GM19395 (cell line): ENCODE measurements at regions not wholly inside any gene's neighbourhood (a gene's known extent, or its start where the extent isn't known, plus 50 kb on each side); places are given as distances from the start of the nearest gene placed in this dataset.
"Not testable (repeated sequence)": the region's sequence is repeated elsewhere in the genome, so short reads cannot be mapped to it uniquely, and the experiment has no call there.

ENCODE experiments used
- ATAC-seq: cut with Tn5 transposase; IDR thresholded peaks from one replicate; pipeline ENCODE4 v1.9.1; 2021; ENCODE audit warnings: mild to moderate bottlenecking, moderate library complexity; ENCODE audit not compliant: unreplicated experiment

DNA sequence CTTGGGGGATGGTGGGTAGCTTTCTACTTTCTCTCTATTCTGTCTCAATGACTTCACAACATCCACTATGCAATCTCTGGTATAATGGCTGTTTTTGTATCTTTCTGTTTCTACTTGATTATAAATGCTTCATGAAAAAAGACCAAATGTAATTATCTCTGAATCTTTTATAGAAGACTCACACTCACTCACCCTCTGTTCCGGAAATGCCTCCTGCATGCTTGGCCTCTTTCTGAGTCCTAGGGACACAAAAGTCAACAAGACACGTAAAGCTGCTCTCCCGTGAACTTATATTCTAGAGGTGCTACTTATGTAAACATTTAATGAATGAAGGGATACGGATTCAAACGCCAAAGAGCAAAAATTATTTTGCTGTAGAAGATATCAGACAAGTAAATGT is 502.2 kb upstream of the SOX11 start:
- ATAC-seq, result no peak

DNA sequence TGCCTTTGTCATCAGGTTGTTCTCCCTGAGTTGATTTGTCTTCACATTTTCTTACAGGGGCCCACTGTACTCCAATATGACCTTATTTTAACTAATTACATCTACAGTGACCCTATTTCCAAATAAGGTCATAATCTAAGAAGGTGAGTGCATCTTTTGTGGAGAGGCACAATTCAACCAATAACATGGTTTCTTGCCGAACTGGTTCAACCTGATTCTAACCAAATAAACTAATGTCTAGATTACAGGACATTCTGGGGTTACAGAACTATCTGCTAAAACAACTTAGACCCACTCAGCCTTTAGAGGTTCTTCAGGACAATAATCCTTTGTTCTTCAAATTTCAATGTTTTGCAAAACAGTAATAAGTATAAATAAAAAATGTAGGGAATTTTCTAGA is 496.5 kb upstream of the SOX11 start:
- no peak for ATAC-seq

DNA sequence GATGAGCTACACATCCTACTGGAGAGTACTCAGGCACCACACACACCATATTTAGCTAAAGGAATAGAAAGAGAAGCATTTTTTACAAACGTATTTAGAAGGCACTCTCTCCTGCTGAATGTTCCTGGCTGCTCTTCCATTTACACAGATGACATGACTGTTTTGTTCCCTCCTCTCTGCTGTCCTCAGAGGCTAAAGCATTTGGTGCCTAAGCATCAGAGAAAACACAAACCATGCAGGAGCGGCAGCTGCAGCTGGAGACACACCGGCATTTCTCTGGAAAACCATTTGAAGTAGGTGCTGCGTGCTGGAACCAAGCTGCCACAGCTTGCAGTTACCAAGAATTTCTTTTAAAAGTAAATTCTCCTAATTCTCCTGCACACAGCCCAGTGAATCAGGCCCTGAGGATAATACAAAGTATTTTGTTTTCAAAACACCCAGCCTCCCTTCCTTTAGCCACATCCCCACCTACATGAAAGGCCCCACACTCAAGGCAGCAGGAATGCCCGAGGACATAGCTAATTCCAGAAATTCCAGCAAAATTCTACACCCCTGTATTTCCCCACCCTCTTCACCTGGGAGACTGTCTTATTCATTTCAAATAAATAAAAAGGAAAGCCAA is 488.9 kb upstream of the SOX11 start:
- ATAC-seq, result no peak

DNA sequence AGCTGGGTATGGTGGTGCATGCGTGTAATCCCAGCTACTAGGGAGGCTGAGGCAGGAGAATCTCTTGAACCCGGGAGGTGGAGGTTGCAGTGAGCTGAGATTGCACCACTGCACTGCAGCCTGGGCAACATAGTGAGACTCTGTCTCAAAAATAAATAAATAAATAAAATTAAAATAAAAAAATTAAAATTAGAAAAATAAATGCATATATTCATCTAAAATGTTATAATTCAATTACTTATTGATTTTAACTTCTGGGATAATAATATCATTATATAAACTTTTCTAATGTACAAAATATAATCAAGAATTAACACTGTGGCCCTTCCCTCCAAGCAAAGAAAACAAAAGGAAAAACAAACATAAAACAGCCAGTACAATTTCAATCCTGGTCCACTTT is 485.4 kb upstream of the SOX11 start:
- not testable (repeated sequence) for ATAC-seq

DNA sequence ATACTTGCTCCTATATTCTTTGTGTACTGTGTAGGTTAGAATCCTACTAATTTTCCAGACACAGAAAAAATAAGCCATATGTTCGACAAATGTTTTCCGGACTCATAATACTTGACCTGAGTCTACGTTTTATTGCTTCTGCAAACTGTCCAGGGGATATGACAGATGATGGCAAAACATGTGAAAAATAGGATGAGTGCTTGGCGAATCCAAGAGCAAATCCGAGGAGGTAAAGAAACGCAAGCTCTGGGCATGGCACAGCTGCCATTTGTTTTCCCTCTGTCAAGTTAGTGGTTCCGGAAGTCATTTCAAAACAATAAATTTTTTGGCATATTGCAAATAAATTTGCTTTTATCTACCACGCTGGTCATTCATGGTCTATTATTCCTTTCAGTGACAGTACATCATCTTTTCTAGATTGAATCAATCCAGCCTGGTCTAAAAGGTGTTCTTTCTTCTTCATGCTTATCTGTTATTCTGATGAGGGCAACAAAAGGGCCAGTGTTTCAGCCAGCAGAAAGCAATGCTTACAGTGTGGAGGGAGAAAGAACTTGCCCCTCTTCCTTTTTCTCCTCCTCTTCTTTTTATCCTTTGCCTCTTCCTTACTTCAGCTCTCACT is 476.1 kb upstream of the SOX11 start:
- ATAC-seq, result no peak

DNA sequence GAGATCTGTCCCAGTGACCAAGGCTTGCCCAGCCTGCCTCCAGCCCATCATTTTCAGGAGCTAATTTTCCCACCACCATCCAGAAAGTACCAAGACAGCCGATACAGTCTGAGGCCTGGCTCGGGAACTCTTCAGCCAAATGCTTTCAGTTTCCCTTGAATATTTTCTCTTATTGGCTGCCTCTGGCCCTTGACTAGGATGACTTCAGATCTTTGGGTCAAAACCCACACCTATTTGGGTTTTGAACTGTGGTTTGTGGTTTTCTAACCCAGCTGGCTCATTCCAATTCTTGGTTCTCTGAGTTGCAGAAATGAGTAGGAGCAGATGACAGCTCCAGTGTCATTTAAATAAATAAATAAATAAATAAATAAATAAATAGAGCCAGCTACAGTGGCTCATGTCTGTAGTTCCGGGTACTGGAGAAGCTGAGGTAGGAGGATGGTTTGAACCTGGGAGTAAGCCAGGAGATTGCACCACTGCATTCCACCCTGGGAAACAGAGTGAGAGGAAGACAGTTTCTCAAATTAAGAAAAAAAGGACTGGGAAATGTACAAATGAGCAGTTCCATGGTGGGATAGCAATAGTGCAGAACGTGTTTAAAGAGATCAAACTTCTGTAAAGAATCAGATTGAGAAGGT is 465.0 kb upstream of the SOX11 start:
- no peak for ATAC-seq

DNA sequence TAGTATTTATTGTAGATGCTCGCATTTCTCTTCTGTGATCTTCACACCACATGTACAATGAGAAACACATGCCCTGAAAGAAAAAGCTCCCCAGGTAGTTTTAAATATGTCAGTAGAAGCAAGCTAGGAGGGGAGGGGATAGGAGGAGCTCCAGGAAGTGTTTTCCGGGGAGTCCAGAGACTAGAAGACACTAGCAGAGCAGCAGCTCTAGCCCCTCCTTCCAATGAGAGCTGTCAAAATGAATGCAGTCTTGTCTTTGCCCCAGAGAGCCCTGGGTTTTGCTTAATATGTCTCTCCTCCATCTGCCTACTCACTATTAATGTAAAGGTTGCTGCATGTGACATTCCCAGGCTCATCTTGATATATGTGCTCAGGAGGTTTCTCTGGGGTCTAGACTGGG is 462.6 kb upstream of the SOX11 start:
- ATAC-seq, result no peak

DNA sequence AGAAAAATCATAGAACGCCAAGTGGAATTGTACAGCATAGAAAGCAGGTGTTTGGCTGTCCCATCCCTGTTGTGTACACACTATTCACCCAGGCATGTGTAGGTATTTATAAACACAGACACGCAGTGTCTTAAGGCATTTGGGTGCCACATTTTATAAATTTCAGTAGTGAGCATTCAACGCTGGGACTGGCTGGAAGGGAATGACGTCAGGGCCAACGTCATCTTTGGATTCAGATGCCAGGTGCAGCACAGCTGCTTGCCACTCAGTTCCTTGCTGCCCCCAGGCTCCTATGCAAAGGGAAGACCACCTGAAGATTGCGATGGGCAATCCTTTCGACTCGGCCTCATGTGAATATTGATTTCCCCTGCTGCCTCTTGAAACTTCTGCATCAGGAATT is 461.7 kb upstream of the SOX11 start:
- ATAC-seq, result no peak

DNA sequence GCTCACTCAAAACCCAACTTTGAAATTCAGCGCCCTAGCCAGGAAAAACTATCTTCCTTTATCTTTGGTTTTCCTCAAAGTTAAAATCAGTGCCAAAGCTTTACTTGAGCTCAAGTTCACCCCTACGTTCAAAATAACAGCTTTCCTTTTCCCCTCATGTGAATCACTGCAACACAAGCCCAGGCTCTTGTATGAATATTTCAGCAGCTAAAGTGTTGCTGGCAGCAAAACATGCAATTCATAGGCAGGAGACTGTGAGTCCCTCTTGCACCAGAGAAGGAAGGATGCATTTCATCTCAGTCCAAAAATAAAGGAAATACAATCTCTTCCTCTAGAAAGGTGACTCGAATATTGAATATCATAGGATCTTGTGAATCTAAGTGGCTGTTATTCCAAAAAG is 461.3 kb upstream of the SOX11 start:
- no peak for ATAC-seq

DNA sequence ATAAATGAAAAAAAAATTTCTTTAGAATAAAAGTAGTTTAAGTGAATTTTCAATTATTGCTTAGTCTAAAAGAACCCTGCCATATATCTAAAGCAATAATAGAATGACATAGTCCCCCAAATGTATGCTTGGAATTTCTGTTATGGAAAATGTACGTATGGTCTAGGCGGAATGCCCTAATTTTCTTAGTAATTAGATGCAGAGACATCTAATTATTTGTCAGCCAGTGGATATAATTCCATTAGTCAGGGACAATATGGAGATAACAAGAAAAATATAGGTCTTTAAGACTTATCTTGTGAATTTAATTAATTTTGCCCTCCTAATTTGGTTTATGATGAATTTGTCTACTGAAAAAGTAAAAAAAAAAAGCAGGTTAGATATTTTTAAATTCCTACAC is 460.9 kb upstream of the SOX11 start:
- ATAC-seq, result no peak

DNA sequence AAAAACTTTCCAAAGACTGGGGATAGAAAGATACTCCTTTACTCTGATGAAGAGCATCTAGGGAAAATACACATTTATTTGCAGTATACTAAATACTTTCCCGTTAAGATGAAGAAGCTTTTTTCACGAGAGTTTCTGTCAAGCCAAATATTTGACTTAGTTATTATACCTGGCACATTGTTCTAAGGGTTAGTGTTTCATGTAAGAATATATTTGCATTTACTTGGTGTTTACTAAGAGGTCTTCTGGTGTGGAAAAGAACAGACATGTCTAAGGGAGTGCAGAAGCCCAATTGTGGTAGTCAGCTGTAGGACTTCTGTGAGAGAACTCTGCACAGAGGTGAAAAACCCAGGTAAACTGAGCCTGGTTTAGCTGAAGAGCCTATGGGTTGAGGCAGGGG is 457.6 kb upstream of the SOX11 start:
- no peak for ATAC-seq

DNA sequence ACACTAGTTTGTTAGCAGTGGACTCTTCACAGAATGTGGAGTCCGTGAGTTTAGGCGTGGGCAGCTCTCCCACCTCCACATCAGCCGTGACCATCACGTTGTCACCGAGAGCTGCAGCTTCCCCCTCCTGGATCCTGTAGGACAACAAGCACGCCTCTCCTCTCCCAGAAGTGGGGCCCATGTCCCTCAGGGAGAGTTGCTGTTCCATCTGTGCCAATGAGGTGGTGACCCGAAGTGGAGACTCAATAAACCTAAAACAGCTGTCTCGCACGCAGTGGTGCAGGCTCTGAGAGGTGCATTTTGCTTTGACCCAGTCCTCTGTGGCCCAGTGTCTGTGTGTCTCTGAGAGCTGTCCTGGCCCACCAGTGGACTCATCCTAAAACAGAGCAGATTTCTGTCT is 456.5 kb upstream of the SOX11 start:
- no peak for ATAC-seq

DNA sequence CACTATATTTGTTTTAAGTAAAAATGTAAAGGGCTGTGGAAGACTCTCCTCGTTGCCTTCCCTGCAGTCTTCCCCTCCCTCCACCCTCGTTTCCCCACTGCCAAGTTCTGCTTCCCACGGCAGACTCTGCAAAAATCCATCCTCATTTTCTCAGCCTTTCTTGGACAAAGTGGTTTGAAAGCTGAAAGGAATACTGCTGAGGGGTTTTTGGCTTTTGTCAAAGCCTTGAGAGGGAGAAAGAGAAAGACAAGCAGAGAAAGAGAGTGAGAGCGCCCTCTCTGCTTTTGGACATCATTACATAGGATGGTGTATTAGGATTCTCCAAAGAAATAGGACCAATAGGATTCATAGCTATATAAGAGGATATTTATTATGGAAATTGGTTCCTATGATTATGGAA is 455.9 kb upstream of the SOX11 start:
- no peak for ATAC-seq

DNA sequence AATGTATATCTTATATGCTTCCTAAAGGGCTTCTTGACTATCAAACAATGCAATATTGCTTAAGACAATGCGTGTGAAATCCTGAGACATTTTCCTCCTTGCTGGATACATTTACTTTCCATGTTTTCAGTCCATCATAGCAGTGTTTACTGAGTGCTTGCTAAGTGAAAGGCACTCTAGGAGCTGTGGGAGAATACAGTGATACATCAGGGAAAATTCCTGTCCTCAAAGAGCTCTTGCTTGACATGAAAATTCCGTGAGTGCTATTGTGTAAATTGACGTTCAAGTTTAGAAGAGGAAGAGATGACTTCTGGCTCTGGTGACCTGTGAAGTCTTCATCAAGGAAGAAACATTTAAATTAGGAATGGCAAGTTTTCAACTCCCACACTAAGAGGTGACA is 449.4 kb upstream of the SOX11 start:
- ATAC-seq, result no peak

DNA sequence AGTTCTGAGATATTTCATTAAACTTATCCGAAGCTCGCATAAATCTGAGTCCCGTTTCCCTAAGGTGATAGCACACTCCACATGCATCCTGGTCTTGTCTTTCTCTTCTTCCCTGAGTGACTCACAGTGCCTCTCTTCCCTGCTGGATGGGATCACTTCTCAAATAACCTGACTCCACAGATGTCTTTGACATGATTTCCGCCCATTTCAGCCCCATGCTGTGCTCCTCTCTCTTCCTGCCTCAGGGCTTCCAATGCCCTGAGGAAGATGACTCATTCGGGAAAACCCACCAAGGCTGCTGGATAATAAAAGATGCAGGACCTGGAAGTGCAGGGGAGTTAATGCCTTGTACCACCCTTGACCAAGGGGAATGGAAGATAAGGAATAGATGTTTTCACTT is 441.7 kb upstream of the SOX11 start:
- ATAC-seq, result no peak

DNA sequence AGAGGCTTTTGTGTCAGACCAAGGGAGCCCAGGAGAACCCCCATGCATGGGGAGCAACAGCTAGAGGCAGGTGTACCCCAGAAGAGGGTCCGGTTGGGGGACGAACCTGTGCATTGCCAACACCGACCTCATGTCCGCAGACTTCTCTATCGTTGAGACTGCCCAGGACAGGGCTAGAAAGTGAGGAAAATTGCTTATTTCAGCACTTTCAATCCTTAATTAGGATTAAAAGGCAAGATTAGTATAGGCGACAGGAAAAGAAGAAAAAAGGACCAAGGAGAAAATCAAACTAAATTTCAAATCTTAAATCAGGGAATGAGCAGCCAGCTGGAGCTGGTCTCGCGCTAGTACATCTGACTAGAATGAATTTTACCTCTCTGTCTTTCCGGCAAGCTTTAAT is 438.9 kb upstream of the SOX11 start:
- ATAC-seq, result no peak

DNA sequence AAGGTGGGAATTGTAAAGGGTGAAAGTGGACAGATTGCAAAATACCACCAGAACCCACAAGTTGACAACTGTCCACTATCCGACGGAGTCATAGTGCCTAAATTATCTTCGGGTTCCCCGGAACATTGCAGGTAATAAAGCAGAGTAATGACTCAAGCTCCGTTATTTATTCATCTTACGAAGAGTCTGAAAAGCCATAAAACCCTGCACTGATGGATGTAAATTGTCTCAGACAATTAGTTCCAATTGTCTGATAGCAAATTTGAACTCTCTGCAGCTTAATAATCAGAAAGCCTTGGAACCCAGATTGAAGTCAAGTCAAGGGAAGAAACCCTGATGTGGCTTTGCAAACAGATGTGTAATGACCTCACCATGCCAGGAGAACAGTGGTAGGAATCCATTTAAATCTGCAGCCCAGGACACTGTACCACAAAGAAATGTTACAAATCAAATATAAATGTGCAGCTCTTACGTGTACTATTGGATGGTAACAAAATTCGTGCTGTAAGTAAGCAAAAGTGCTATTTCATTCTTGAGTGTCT is 437.3 kb upstream of the SOX11 start:
- ATAC-seq, result no peak

DNA sequence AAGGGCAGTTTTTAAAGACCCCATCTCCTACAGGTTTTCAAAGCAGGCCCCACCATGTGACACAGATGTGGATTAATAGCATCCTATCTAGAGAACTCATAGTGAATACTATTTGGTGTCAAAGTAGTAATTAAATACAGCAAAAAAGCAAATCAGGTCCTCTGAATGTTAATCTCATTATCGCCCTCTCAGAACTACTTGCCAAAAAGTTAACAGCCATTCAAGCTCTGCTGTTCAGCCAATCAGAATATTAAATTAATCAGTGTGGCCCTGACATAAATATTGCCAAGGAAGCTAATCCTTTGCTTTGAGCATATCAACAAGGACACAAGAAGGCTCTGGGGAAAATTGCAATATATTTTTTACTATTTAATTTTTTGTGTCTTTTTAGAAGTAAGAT is 428.9 kb upstream of the SOX11 start:
- ATAC-seq, result no peak

DNA sequence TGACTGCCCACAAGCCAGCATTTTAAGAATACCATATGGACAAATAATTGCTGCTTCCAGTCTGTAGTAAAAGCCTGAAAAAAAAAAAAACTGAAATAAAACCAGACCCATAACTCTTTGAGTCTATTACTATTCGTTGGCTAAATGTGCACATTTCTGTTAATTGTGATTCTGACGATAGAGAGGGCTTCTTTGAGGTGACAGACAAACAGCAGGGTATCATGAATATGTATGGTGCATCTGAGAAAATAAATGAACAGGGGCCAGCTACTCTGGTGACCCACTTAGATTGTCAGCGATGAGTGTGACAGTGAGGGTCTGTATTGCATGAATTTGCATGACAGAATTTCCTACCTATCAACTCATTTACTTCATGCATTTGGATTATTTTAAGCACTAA is 427.8 kb upstream of the SOX11 start:
- ATAC-seq, result no peak

DNA sequence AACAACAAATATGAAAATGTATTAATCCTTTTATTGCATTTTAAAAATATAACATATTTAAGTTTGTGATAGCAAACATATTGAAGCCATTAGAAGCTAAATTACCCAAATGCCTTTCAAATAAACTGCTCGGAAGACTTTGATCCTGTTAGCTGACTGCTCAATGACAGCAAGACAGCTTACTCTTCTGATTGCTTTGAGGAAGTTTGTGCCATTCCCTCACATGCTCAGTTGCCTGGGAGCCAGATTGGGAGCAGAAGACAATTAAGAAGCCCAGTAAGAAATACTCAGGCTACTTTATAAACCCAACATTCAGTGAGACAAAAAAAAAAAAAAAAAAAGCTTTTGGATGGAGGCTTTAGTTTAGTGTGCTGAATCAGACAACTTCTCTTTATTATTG is 407.1 kb upstream of the SOX11 start:
- ATAC-seq, result no peak

DNA sequence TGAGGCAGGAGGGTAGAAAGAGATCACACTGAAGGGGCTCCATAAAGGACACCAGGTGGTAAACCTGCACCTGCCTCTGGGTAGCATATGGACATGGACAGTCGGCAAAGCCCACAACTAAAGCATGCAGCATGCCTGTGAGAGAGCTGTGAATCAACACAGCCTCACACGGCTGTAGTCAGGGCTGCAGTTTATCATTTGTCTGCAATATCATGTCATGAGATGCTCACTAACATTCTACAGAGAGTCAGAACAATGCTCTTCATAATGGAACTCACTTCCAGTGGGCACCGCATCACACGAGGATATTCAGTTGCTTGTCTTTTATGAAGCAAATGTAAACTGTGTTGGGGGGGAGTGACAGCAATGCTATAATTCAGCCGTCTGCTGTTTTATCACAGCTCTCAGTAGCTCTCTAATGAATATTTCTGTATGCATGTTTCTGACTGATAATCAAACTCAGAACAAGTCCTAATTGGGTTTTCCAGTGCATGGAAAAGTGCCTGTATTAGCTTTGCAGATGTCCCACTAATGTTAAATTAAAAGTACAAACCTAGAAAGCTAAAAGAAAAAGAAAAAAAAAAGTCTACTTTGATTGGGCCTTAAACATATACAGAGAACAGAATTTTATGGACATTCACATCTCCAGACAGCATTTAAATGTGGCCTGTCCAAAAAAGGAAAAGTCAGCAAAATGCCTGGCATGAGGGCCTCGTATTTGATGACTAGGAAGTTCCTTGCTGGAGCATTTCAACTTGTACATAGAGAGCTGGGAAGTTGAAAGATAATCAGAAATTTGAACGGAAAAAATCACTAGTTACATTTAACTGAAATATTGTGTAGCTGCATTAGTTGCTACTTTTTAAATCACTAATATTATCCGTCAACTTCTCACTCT is 406.1 kb upstream of the SOX11 start:
- no peak for ATAC-seq
